DND-41 (cell line): ENCODE measurements at regions not wholly inside any gene's neighbourhood (a gene's known extent, or its start where the extent isn't known, plus 50 kb on each side); places are given as distances from the start of the nearest gene placed in this dataset.

ENCODE experiments used
- ATAC-seq: fragments of 200-7000 bp; cut with Tn5 transposase; 3 replicates; pipeline ENCODE4 v1.9.1; 2021; ENCODE audit warnings: low read depth; ENCODE audit not compliant: insufficient read depth
- DNase-seq: peaks from one replicate; pipeline ENCODE4 v3.0.0-alpha.2; 2020
- H2AFZ ChIP-seq: 2 replicates; pipeline ENCODE4 v1.6.0; 2012; ENCODE audit warnings: low read depth, low read length
- H3K27ac ChIP-seq: 2 replicates; pipeline ENCODE4 v1.5.1; 2012; ENCODE audit warnings: low read length, inconsistent platforms
- H3K27me3 ChIP-seq: fragments of 200-600 bp; sonication (generic); 2 replicates; pipeline ENCODE4 v1.6.0; 2012; ENCODE audit warnings: low read length, mild to moderate bottlenecking, inconsistent platforms; ENCODE audit not compliant: insufficient read depth, poor library complexity
- H3K36me3 ChIP-seq: 2 replicates; pipeline ENCODE4 v1.5.1; 2012; ENCODE audit warnings: low read length, inconsistent platforms; ENCODE audit not compliant: insufficient read depth
- H3K4me1 ChIP-seq: 2 replicates; pipeline ENCODE4 v1.5.1; 2012; ENCODE audit warnings: mild to moderate bottlenecking, low read length; ENCODE audit not compliant: insufficient read depth
- H3K4me2 ChIP-seq: 2 replicates; pipeline ENCODE4 v1.6.0; 2012; ENCODE audit warnings: mild to moderate bottlenecking, moderate library complexity, low read length, inconsistent platforms; ENCODE audit not compliant: insufficient read depth
- H3K4me3 ChIP-seq, 2 experiments: fragments of 200-600 bp in 1 of 2; shearing (Covaris generic) in 1 of 2; 2 replicates each; pipeline ENCODE4 v1.5.1; 2012 to 2016; ENCODE audit warnings: inconsistent platforms in 2 of 2, low read length in 2 of 2, mild to moderate bottlenecking in 2 of 2, low read depth in 1 of 2, moderate library complexity in 1 of 2
- H3K79me2 ChIP-seq: 2 replicates; pipeline ENCODE4 v1.6.0; 2012; ENCODE audit warnings: low read length, inconsistent platforms; ENCODE audit not compliant: insufficient read depth
- H3K9ac ChIP-seq: 2 replicates; pipeline ENCODE4 v1.6.0; 2012; ENCODE audit warnings: low read depth, mild to moderate bottlenecking, inconsistent platforms, low read length, moderate library complexity
- H3K9me3 ChIP-seq: 2 replicates; pipeline ENCODE4 v1.5.1; 2012; ENCODE audit warnings: low read length, moderate library complexity, mild to moderate bottlenecking, inconsistent platforms; ENCODE audit not compliant: insufficient read depth, severe bottlenecking
- H4K20me1 ChIP-seq: 2 replicates; pipeline ENCODE4 v1.6.0; 2012; ENCODE audit warnings: low read length; ENCODE audit not compliant: insufficient read depth
- CTCF ChIP-seq: IDR thresholded peaks from 2 replicates; pipeline ENCODE4 v1.5.1; 2012; ENCODE audit warnings: borderline replicate concordance, low read length, moderate library complexity, mild to moderate bottlenecking; ENCODE audit not compliant: poor library complexity, severe bottlenecking; ENCODE audit errors: extremely low read depth
- EZH2 ChIP-seq: IDR thresholded peaks from 3 replicates; pipeline ENCODE4 v1.6.1; 2012; ENCODE audit warnings: borderline replicate concordance, low read depth, mild to moderate bottlenecking, moderate library complexity, low read length, inconsistent platforms; ENCODE audit not compliant: severe bottlenecking

GRCh38 chr14:61643555-61643954 lies 51.8 kb upstream of the HIF1A start:
- Histone ChIP-seq H3K27me3 (no peaks in the 10 kb centered on the region), H3K9me3 (no peaks in the 10 kb centered on the region), H3K9ac (no peak overlapping the region), H2AFZ (no peak overlapping the region), H3K4me1 (no peaks in the 10 kb centered on the region), H3K27ac (no peak overlapping the region), H3K79me2 (no peaks in the 10 kb centered on the region), H3K36me3 (no peaks in the 10 kb centered on the region), H4K20me1 (no peaks in the 10 kb centered on the region), H3K4me2 (no peak overlapping the region), H3K4me3 (no peak overlapping the region)
- ATAC-seq (no peak), DNase-seq (no peak)
- TF ChIP-seq EZH2: no peak
- TF ChIP-seq CTCF: no peak

GRCh38 chr14:61644175-61644574 lies 51.1 kb upstream of the HIF1A start:
- Histone ChIP-seq H3K4me1 (peaks cover 5% of the 10 kb centered on the region), H2AFZ (no peak overlapping the region), H3K27me3 (no peaks in the 10 kb centered on the region), H3K36me3 (no peaks in the 10 kb centered on the region), H3K4me2 (no peak overlapping the region), H3K4me3 (no peak overlapping the region), H4K20me1 (no peaks in the 10 kb centered on the region), H3K27ac (no peak overlapping the region), H3K79me2 (no peaks in the 10 kb centered on the region), H3K9ac (no peak overlapping the region), H3K9me3 (no peaks in the 10 kb centered on the region)
- ATAC-seq (no peak), DNase-seq (no peak)
- no peak for TF ChIP-seq EZH2
- TF ChIP-seq CTCF: no peak

- no peak for DNase-seq
Measured at GRCh38 chr14:61644834-61645233, 50.5 kb upstream of the HIF1A start.

More at GRCh38 chr14:61644834-61645233, 50.5 kb upstream of the HIF1A start:
- Histone ChIP-seq H4K20me1 (no peaks in the 10 kb centered on the region), H3K27me3 (no peaks in the 10 kb centered on the region), H2AFZ (no peak overlapping the region), H3K4me3 (no peak overlapping the region), H3K27ac (no peak overlapping the region), H3K4me2 (no peak overlapping the region), H3K9ac (no peak overlapping the region), H3K9me3 (no peaks in the 10 kb centered on the region), H3K4me1 (peaks cover 7% of the 10 kb centered on the region), H3K36me3 (no peaks in the 10 kb centered on the region), H3K79me2 (no peaks in the 10 kb centered on the region)
- TF ChIP-seq EZH2 (no peak), CTCF (no peak)
- 0 out of 3 replicates have a peak, but pooled peaks have one; percentile 47 for ATAC-seq
